CD4-positive, CD25-positive, alpha-beta regulatory T cell (primary cell): ENCODE measurements at regions not wholly inside any gene's neighbourhood (a gene's known extent, or its start where the extent isn't known, plus 50 kb on each side); places are given as distances from the start of the nearest gene placed in this dataset.
"Not testable (repeated sequence)": the region's sequence is repeated elsewhere in the genome, so short reads cannot be mapped to it uniquely, and the experiment has no call there.

Source experiments
- ATAC-seq, 2 donors: fragments of 150-1000 bp; cut with Tn5 transposase; one replicate each; pipeline ENCODE4 v1.10.0; 2021; ENCODE audit warnings: low read depth in 2 of 2, moderate number of reproducible peaks in 2 of 2, moderate library complexity in 1 of 2
- DNase-seq, 3 donors: peaks; one replicate each; pipeline versions ENCODE4 v3.0.0 to v3.0.0-alpha.2; 2012 to 2022; ENCODE audit warnings: mixed read lengths in 1 of 3
- H3K27ac ChIP-seq: one replicate; pipeline ENCODE4 v1.7.0; 2013; ENCODE audit warnings: mild to moderate bottlenecking, low read length; ENCODE audit not compliant: insufficient read depth, poor library complexity, severe bottlenecking
- H3K27me3 ChIP-seq: one replicate; pipeline ENCODE4 v1.7.0; 2013; ENCODE audit warnings: low read length; ENCODE audit not compliant: control insufficient read depth, insufficient read depth
- H3K36me3 ChIP-seq: one replicate; pipeline ENCODE4 v1.7.0; 2013; ENCODE audit warnings: mild to moderate bottlenecking, low read length, moderate library complexity; ENCODE audit not compliant: control insufficient read depth, insufficient read depth
- H3K4me1 ChIP-seq: 2 replicates; pipeline ENCODE4 v1.7.0; 2013; ENCODE audit warnings: mild to moderate bottlenecking, low read length; ENCODE audit not compliant: insufficient read depth, control insufficient read depth, poor library complexity, severe bottlenecking
- H3K4me3 ChIP-seq: one replicate; pipeline ENCODE4 v1.7.0; 2013; ENCODE audit warnings: low read depth, mild to moderate bottlenecking, low read length, moderate library complexity
- H3K9me3 ChIP-seq, 2 experiments: 1 replicate in 1 of 2; 2 replicates in 1 of 2; pipeline ENCODE4 v1.7.0; 2013; ENCODE audit warnings: low read length in 2 of 2, mild to moderate bottlenecking in 1 of 2, moderate library complexity in 1 of 2; ENCODE audit not compliant: control insufficient read depth in 2 of 2
- H3K27ac Mint-ChIP-seq, 3 donors: one replicate each; pipeline ENCODE4 v1.8.0; 2020 to 2022; ENCODE audit warnings: mild to moderate bottlenecking in 3 of 3, mixed read lengths in 3 of 3, moderate library complexity in 2 of 3
- H3K27me3 Mint-ChIP-seq: one replicate; pipeline ENCODE4 v1.8.0; 2022; ENCODE audit warnings: mild to moderate bottlenecking, mixed read lengths
- H3K36me3 Mint-ChIP-seq: one replicate; pipeline ENCODE4 v1.8.0; 2020; ENCODE audit warnings: mixed read lengths
- H3K4me1 Mint-ChIP-seq, 4 donors: one replicate each; pipeline ENCODE4 v1.8.0; 2020 to 2022; ENCODE audit warnings: mixed read lengths in 4 of 4, mild to moderate bottlenecking in 1 of 4
- H3K4me3 Mint-ChIP-seq, 4 donors: one replicate each; pipeline ENCODE4 v1.8.0; 2020 to 2022; ENCODE audit warnings: mild to moderate bottlenecking in 4 of 4, mixed read lengths in 4 of 4, moderate library complexity in 3 of 4
- H3K9me3 Mint-ChIP-seq, 7 donors: one replicate each; pipeline ENCODE4 v1.8.0; 2020 to 2022; ENCODE audit warnings: mixed read lengths in 7 of 7, mild to moderate bottlenecking in 3 of 7, moderate library complexity in 2 of 7

- not testable (repeated sequence) for H3K4me1 ChIP-seq, H3K36me3 Mint-ChIP-seq, H3K27me3 Mint-ChIP-seq, ATAC-seq, H3K27ac Mint-ChIP-seq, DNase-seq, H3K4me3 ChIP-seq, H3K36me3 ChIP-seq, H3K27ac ChIP-seq, H3K4me1 Mint-ChIP-seq, H3K27me3 ChIP-seq, H3K9me3 Mint-ChIP-seq, H3K9me3 ChIP-seq
- peak overlapping the region in 1 of 4 donors; percentile 68 for H3K4me3 Mint-ChIP-seq
Measured at GRCh38 chr1:98285286-98285685, 364.5 kb upstream of the DPYD start.

- H3K27ac Mint-ChIP-seq = no peak overlapping the region
- H3K27ac ChIP-seq = no peak overlapping the region
- H3K4me3 Mint-ChIP-seq = no peak overlapping the region
- ATAC-seq = no peak
- DNase-seq = no peak
- peaks cover 0 to 5% (median 0%) of the 10 kb centered on the region in 7 donors for H3K9me3 Mint-ChIP-seq
- H3K4me1 Mint-ChIP-seq = no peaks in the 10 kb centered on the region
- H3K27me3 ChIP-seq = no peaks in the 10 kb centered on the region
- no peak overlapping the region for H3K4me3 ChIP-seq
- no peaks in the 10 kb centered on the region for H3K9me3 ChIP-seq
- no peaks in the 10 kb centered on the region for H3K36me3 ChIP-seq
- no peaks in the 10 kb centered on the region for H3K27me3 Mint-ChIP-seq
- no peaks in the 10 kb centered on the region for H3K4me1 ChIP-seq
- no peaks in the 10 kb centered on the region for H3K36me3 Mint-ChIP-seq
Measured at GRCh38 chr1:98280049-98280448, 359.2 kb upstream of the DPYD start.

- Mint-ChIP-seq H3K36me3 (no peaks in the 10 kb centered on the region), H3K27ac (no peak overlapping the region), H3K4me3 (no peak overlapping the region), H3K9me3 (peaks cover 0 to 2% (median 0%) of the 10 kb centered on the region in 7 donors), H3K4me1 (no peaks in the 10 kb centered on the region), H3K27me3 (no peaks in the 10 kb centered on the region)
- H3K36me3 ChIP-seq = no peaks in the 10 kb centered on the region
- no peak overlapping the region for H3K27ac ChIP-seq
- no peak for ATAC-seq
- H3K4me1 ChIP-seq = no peaks in the 10 kb centered on the region
- DNase-seq = no peak
- no peaks in the 10 kb centered on the region for H3K9me3 ChIP-seq
- H3K27me3 ChIP-seq = no peaks in the 10 kb centered on the region
- H3K4me3 ChIP-seq = no peak overlapping the region
Measured at GRCh38 chr1:98278055-98278454, 357.2 kb upstream of the DPYD start.

- Histone ChIP-seq H3K27ac (no peak overlapping the region), H3K9me3 (no peaks in the 10 kb centered on the region), H3K4me3 (no peak overlapping the region), H3K4me1 (no peaks in the 10 kb centered on the region), H3K27me3 (no peaks in the 10 kb centered on the region), H3K36me3 (no peaks in the 10 kb centered on the region)
- no peak overlapping the region for H3K27ac Mint-ChIP-seq
- H3K4me1 Mint-ChIP-seq = no peaks in the 10 kb centered on the region
- H3K4me3 Mint-ChIP-seq = no peak overlapping the region
- peaks cover 0 to 2% (median 0%) of the 10 kb centered on the region in 7 donors for H3K9me3 Mint-ChIP-seq
- no peaks in the 10 kb centered on the region for H3K36me3 Mint-ChIP-seq
- ATAC-seq (no peak), DNase-seq (no peak)
- H3K27me3 Mint-ChIP-seq = no peaks in the 10 kb centered on the region
Measured at GRCh38 chr1:98277118-98277517, 356.3 kb upstream of the DPYD start.

GRCh38 chr1:98276514-98276913 is 355.7 kb upstream of the DPYD start:
- DNase-seq (no peak), ATAC-seq (no peak)
- no peaks in the 10 kb centered on the region for H3K36me3 ChIP-seq
- Mint-ChIP-seq H3K4me1 (no peaks in the 10 kb centered on the region), H3K27ac (no peak overlapping the region), H3K27me3 (no peaks in the 10 kb centered on the region), H3K36me3 (no peaks in the 10 kb centered on the region), H3K9me3 (peaks cover 0 to 2% (median 0%) of the 10 kb centered on the region in 7 donors), H3K4me3 (no peak overlapping the region)
- no peaks in the 10 kb centered on the region for H3K27me3 ChIP-seq
- no peak overlapping the region for H3K27ac ChIP-seq
- no peaks in the 10 kb centered on the region for H3K9me3 ChIP-seq
- no peaks in the 10 kb centered on the region for H3K4me1 ChIP-seq
- H3K4me3 ChIP-seq = no peak overlapping the region

GRCh38 chr1:98268316-98268715 is 347.5 kb upstream of the DPYD start:
- Histone ChIP-seq H3K4me1 (no peaks in the 10 kb centered on the region), H3K9me3 (no peaks in the 10 kb centered on the region), H3K4me3 (no peak overlapping the region), H3K36me3 (no peaks in the 10 kb centered on the region), H3K27me3 (no peaks in the 10 kb centered on the region), H3K27ac (no peak overlapping the region)
- ATAC-seq (no peak), DNase-seq (no peak)
- Mint-ChIP-seq H3K27ac (no peak overlapping the region), H3K27me3 (no peaks in the 10 kb centered on the region), H3K36me3 (no peaks in the 10 kb centered on the region), H3K4me3 (no peak overlapping the region), H3K4me1 (no peaks in the 10 kb centered on the region), H3K9me3 (peaks cover 0 to 3% (median 0%) of the 10 kb centered on the region in 7 donors)

GRCh38 chr1:98267423-98267822 is 346.6 kb upstream of the DPYD start:
- no peak for DNase-seq
- Histone ChIP-seq H3K27me3 (no peaks in the 10 kb centered on the region), H3K36me3 (no peaks in the 10 kb centered on the region), H3K4me1 (no peaks in the 10 kb centered on the region), H3K27ac (no peak overlapping the region), H3K9me3 (no peaks in the 10 kb centered on the region), H3K4me3 (no peak overlapping the region)
- Mint-ChIP-seq H3K4me3 (no peak overlapping the region), H3K9me3 (peaks cover 0 to 4% (median 0%) of the 10 kb centered on the region in 7 donors), H3K27me3 (no peaks in the 10 kb centered on the region), H3K36me3 (no peaks in the 10 kb centered on the region), H3K4me1 (no peaks in the 10 kb centered on the region), H3K27ac (no peak overlapping the region)
- ATAC-seq = no peak

- no peaks in the 10 kb centered on the region for H3K4me1 ChIP-seq
- ATAC-seq = no peak
- H3K4me1 Mint-ChIP-seq = no peaks in the 10 kb centered on the region
- no peak overlapping the region for H3K27ac ChIP-seq
- peaks cover 0 to 5% (median 0%) of the 10 kb centered on the region in 7 donors for H3K9me3 Mint-ChIP-seq
- H3K36me3 ChIP-seq = no peaks in the 10 kb centered on the region
- no peak overlapping the region for H3K27ac Mint-ChIP-seq
- no peaks in the 10 kb centered on the region for H3K9me3 ChIP-seq
- H3K27me3 ChIP-seq = no peaks in the 10 kb centered on the region
- no peak overlapping the region for H3K4me3 ChIP-seq
- no peak for DNase-seq
- H3K27me3 Mint-ChIP-seq = no peaks in the 10 kb centered on the region
- no peak overlapping the region for H3K4me3 Mint-ChIP-seq
- no peaks in the 10 kb centered on the region for H3K36me3 Mint-ChIP-seq
Measured at GRCh38 chr1:98264727-98265126, 343.9 kb upstream of the DPYD start.
